Activated CD8-positive, alpha-beta memory T cell treated with anti-CD3 and anti-CD28 coated beads, Interleukin-2, amount 50 U/mL, for 1 hour (primary cell): ENCODE measurements at regions not wholly inside any gene's neighbourhood (a gene's known extent, or its start where the extent isn't known, plus 50 kb on each side); places are given as distances from the start of the nearest gene placed in this dataset.
"Not testable (repeated sequence)": the region's sequence is repeated elsewhere in the genome, so short reads cannot be mapped to it uniquely, and the experiment has no call there.

ENCODE experiments used
- DNase-seq: peaks from one replicate; pipeline ENCODE4 v3.0.0-alpha.2; 2020; ENCODE audit errors: extremely low read depth

- DNase-seq, result no peak
Observed at GRCh38 chr21:15614766-15615165, 115.0 kb upstream of the USP25 start.

- no peak for DNase-seq
Observed at GRCh38 chr21:15616864-15617574, 112.8 kb upstream of the USP25 start.

- DNase-seq, result no peak
Observed at GRCh38 chr21:15617964-15618363, 111.8 kb upstream of the USP25 start.

GRCh38 chr21:15620892-15621291 lies 108.9 kb upstream of the USP25 start:
- DNase-seq, result no peak

GRCh38 chr21:15624646-15625045 lies 105.1 kb upstream of the USP25 start:
- no peak for DNase-seq

GRCh38 chr21:15625363-15625762 lies 104.4 kb upstream of the USP25 start:
- no peak for DNase-seq

GRCh38 chr21:15626031-15626430 lies 103.8 kb upstream of the USP25 start:
- DNase-seq, result no peak

GRCh38 chr21:15627011-15627410 lies 102.8 kb upstream of the USP25 start:
- DNase-seq, result no peak

- no peak for DNase-seq
Observed at GRCh38 chr21:15627823-15628222, 102.0 kb upstream of the USP25 start.

- DNase-seq, result no peak
Observed at GRCh38 chr21:15631342-15631741, 98.4 kb upstream of the USP25 start.

GRCh38 chr21:15634541-15634940 lies 95.2 kb upstream of the USP25 start:
- not testable (repeated sequence) for DNase-seq

GRCh38 chr21:15638856-15639549 lies 90.8 kb upstream of the USP25 start:
- DNase-seq, result no peak

GRCh38 chr21:15640113-15640512 lies 89.7 kb upstream of the USP25 start:
- DNase-seq, result not testable (repeated sequence)

GRCh38 chr21:15644489-15644888 lies 85.3 kb upstream of the USP25 start:
- no peak for DNase-seq

- no peak for DNase-seq
Observed at GRCh38 chr21:15645830-15646229, 84.0 kb upstream of the USP25 start.

GRCh38 chr21:15650735-15651134 lies 79.0 kb upstream of the USP25 start:
- no peak for DNase-seq

GRCh38 chr21:15651172-15651571 lies 78.6 kb upstream of the USP25 start:
- DNase-seq, result no peak

- no peak for DNase-seq
Observed at GRCh38 chr21:15653710-15654109, 76.1 kb upstream of the USP25 start.

GRCh38 chr21:15654171-15654570 lies 75.6 kb upstream of the USP25 start:
- DNase-seq, result no peak

GRCh38 chr21:15659753-15660422 lies 69.9 kb upstream of the USP25 start:
- no peak for DNase-seq

GRCh38 chr21:15660423-15660804 lies 69.4 kb upstream of the USP25 start:
- DNase-seq, result no peak

GRCh38 chr21:15667010-15667409 lies 62.8 kb upstream of the USP25 start:
- no peak for DNase-seq

GRCh38 chr21:15667819-15668218 lies 62.0 kb upstream of the USP25 start:
- no peak for DNase-seq
